ENCODE measurements at regions not wholly inside any gene's neighbourhood (a gene's known extent, or its start where the extent isn't known, plus 50 kb on each side); places are given as distances from the start of the nearest gene placed in this dataset.

GRCh38 chr10:10600004-10600403 lies 417.7 kb upstream of the CELF2 start:
- TF ChIP-seq CTCF (IDR thresholded peaks at IDR 0.05) (no peak), POLR2AphosphoS5 (IDR thresholded peaks at IDR 0.05) (no peak)
